GM23338 (cell line): ENCODE measurements at regions not wholly inside any gene's neighbourhood (a gene's known extent, or its start where the extent isn't known, plus 50 kb on each side); places are given as distances from the start of the nearest gene placed in this dataset.

Experiments
- CREB1 ChIP-seq: fragments of 250-450 bp; sonication (Bioruptor Pico); IDR thresholded peaks from 2 replicates; pipeline ENCODE4 v1.5.0; 2020; ENCODE audit warnings: low read depth, mild to moderate bottlenecking, moderate library complexity
- CTCF ChIP-seq, 2 experiments: fragments of 200-600 bp in 1 of 2; sonication (generic) in 1 of 2; conservative IDR thresholded peaks; 2 replicates each; pipeline versions ENCODE4 v1.5.1 to v1.6.1; 2016 to 2017; ENCODE audit warnings: antibody characterized with exemption in 2 of 2, low read depth in 2 of 2, mild to moderate bottlenecking in 2 of 2, moderate library complexity in 1 of 2
- EZH2 ChIP-seq: fragments of 200-600 bp; sonication (generic); IDR thresholded peaks from one replicate; pipeline ENCODE4 v1.8.0; 2017; ENCODE audit warnings: antibody characterized with exemption, mild to moderate bottlenecking, low read depth; ENCODE audit not compliant: unreplicated experiment
- EZH2phosphoT487 ChIP-seq: fragments of 200-600 bp; sonication (generic); IDR thresholded peaks from one replicate; pipeline ENCODE4 v1.8.1; 2018; ENCODE audit warnings: antibody characterized with exemption; ENCODE audit not compliant: unreplicated experiment
- JUNB ChIP-seq: IDR thresholded peaks from one replicate; pipeline ENCODE4 v1.6.1; 2016; ENCODE audit warnings: antibody characterized with exemption; ENCODE audit not compliant: unreplicated experiment
- NANOG ChIP-seq: IDR thresholded peaks from 2 replicates; pipeline ENCODE4 v1.6.1; 2016; ENCODE audit warnings: antibody characterized with exemption, borderline replicate concordance
- POLR2AphosphoS5 ChIP-seq: IDR thresholded peaks from 2 replicates; pipeline ENCODE4 v1.6.1; 2016; ENCODE audit warnings: antibody characterized with exemption, low read depth
- REST ChIP-seq: IDR thresholded peaks from one replicate; pipeline ENCODE4 v1.6.1; 2018; ENCODE audit warnings: antibody characterized with exemption; ENCODE audit not compliant: unreplicated experiment
- STAT1 ChIP-seq: IDR thresholded peaks from one replicate; pipeline ENCODE4 v1.6.1; 2016; ENCODE audit warnings: antibody characterized with exemption; ENCODE audit not compliant: unreplicated experiment
- ZNF114 ChIP-seq: fragments of 250-450 bp; sonication (Bioruptor Pico); IDR thresholded peaks from 2 replicates; pipeline ENCODE4 v1.5.0; 2020; ENCODE audit warnings: mild to moderate bottlenecking, moderate library complexity
- ZNF331 ChIP-seq: fragments of 250-450 bp; sonication (Bioruptor Pico); IDR thresholded peaks from 2 replicates; pipeline ENCODE4 v1.5.0; 2020; ENCODE audit warnings: low read depth, mild to moderate bottlenecking, moderate library complexity
- TF ChIP-seq, protein P1 (sequence below): fragments of 250-450 bp; sonication (Bioruptor Pico); IDR thresholded peaks from 2 replicates; pipeline ENCODE4 v1.5.0; 2020; ENCODE audit warnings: mild to moderate bottlenecking, moderate library complexity
- TF ChIP-seq, protein P2 (sequence below): IDR thresholded peaks from 2 replicates; pipeline ENCODE4 v1.6.1; 2016; ENCODE audit warnings: antibody characterized with exemption

GRCh38 chr3:170653801-170654200 lies 67.9 kb upstream of the SLC7A14 start:
- no peak for TF ChIP-seq REST
- TF ChIP-seq JUNB: no peak
- no peak for TF ChIP-seq CTCF (conservative IDR thresholded peaks at IDR 0.05; ENCODE audit: low read depth in 2 of 2)
- TF ChIP-seq, protein P1, sequence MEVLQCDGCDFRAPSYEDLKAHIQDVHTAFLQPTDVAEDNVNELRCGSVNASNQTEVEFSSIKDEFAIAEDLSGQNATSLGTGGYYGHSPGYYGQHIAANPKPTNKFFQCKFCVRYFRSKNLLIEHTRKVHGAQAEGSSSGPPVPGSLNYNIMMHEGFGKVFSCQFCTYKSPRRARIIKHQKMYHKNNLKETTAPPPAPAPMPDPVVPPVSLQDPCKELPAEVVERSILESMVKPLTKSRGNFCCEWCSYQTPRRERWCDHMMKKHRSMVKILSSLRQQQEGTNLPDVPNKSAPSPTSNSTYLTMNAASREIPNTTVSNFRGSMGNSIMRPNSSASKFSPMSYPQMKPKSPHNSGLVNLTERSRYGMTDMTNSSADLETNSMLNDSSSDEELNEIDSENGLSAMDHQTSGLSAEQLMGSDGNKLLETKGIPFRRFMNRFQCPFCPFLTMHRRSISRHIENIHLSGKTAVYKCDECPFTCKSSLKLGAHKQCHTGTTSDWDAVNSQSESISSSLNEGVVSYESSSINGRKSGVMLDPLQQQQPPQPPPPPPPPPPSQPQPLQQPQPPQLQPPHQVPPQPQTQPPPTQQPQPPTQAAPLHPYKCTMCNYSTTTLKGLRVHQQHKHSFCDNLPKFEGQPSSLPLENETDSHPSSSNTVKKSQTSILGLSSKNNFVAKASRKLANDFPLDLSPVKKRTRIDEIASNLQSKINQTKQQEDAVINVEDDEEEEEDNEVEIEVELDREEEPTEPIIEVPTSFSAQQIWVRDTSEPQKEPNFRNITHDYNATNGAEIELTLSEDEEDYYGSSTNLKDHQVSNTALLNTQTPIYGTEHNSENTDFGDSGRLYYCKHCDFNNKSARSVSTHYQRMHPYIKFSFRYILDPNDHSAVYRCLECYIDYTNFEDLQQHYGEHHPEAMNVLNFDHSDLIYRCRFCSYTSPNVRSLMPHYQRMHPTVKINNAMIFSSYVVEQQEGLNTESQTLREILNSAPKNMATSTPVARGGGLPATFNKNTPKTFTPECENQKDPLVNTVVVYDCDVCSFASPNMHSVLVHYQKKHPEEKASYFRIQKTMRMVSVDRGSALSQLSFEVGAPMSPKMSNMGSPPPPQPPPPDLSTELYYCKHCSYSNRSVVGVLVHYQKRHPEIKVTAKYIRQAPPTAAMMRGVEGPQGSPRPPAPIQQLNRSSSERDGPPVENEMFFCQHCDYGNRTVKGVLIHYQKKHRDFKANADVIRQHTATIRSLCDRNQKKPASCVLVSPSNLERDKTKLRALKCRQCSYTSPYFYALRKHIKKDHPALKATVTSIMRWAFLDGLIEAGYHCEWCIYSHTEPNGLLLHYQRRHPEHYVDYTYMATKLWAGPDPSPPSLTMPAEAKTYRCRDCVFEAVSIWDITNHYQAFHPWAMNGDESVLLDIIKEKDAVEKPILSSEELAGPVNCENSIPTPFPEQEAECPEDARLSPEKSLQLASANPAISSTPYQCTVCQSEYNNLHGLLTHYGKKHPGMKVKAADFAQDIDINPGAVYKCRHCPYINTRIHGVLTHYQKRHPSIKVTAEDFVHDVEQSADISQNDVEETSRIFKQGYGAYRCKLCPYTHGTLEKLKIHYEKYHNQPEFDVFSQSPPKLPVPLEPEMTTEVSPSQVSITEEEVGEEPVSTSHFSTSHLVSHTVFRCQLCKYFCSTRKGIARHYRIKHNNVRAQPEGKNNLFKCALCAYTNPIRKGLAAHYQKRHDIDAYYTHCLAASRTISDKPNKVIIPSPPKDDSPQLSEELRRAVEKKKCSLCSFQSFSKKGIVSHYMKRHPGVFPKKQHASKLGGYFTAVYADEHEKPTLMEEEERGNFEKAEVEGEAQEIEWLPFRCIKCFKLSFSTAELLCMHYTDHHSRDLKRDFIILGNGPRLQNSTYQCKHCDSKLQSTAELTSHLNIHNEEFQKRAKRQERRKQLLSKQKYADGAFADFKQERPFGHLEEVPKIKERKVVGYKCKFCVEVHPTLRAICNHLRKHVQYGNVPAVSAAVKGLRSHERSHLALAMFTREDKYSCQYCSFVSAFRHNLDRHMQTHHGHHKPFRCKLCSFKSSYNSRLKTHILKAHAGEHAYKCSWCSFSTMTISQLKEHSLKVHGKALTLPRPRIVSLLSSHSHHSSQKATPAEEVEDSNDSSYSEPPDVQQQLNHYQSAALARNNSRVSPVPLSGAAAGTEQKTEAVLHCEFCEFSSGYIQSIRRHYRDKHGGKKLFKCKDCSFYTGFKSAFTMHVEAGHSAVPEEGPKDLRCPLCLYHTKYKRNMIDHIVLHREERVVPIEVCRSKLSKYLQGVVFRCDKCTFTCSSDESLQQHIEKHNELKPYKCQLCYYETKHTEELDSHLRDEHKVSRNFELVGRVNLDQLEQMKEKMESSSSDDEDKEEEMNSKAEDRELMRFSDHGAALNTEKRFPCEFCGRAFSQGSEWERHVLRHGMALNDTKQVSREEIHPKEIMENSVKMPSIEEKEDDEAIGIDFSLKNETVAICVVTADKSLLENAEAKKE (CRISPR knock-in tag): no peak
- no peak for TF ChIP-seq EZH2
- TF ChIP-seq EZH2phosphoT487: no peak
- TF ChIP-seq, protein P2, sequence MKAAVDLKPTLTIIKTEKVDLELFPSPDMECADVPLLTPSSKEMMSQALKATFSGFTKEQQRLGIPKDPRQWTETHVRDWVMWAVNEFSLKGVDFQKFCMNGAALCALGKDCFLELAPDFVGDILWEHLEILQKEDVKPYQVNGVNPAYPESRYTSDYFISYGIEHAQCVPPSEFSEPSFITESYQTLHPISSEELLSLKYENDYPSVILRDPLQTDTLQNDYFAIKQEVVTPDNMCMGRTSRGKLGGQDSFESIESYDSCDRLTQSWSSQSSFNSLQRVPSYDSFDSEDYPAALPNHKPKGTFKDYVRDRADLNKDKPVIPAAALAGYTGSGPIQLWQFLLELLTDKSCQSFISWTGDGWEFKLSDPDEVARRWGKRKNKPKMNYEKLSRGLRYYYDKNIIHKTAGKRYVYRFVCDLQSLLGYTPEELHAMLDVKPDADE: no peak
- TF ChIP-seq CREB1 (CRISPR knock-in tag): no peak
- TF ChIP-seq POLR2AphosphoS5: no peak
- TF ChIP-seq ZNF331 (CRISPR knock-in tag): no peak
- no peak for TF ChIP-seq NANOG
- TF ChIP-seq STAT1: no peak
- no peak for TF ChIP-seq ZNF114 (CRISPR knock-in tag)
